HCT116 (cell line): ENCODE measurements at regions not wholly inside any gene's neighbourhood (a gene's known extent, or its start where the extent isn't known, plus 50 kb on each side); places are given as distances from the start of the nearest gene placed in this dataset.

Experiments used
- ATAC-seq: fragments of 200-7000 bp; cut with Tn5 transposase; 2 replicates; pipeline ENCODE4 v1.9.1; 2020; ENCODE audit warnings: mild to moderate bottlenecking, moderate library complexity
- BruUV-seq: library from RNA; stranded (reverse); fragments of 400-500 nt; replicated peaks from 2 replicates; lab custom pipeline; 2021; lab: Mats Ljungman, UMichigan
- CTCF ChIA-PET: fragments of 300-600 bp; sonication (Branson Sonifier 250); formaldehyde crosslinking; loops from one replicate; lab custom pipeline; 2021; ENCODE audit warnings: antibody characterized with exemption; lab: Charles Lee
- POLR2A ChIA-PET: fragments of 300-600, 350-600 bp; sonication (Branson Sonifier 250); formaldehyde crosslinking; loops from one replicate; lab custom pipeline; 2021; ENCODE audit warnings: antibody characterized with exemption; lab: Charles Lee
- RAD21 ChIA-PET, 2 experiments: fragments of 300-600 bp; sonication (Branson Sonifier 250); formaldehyde crosslinking; loops; one replicate each; lab custom pipeline; 2023; ENCODE audit warnings: low total read pairs in 2 of 2; ENCODE audit not compliant: uncharacterized antibody in 2 of 2, unreplicated experiment in 2 of 2, low non-redundant PET in 1 of 2; lab: Charles Lee
- DNase-seq: peaks from one replicate; pipeline ENCODE4 v3.0.0-alpha.2; 2010; ENCODE audit warnings: low read depth, low spot score
- H2AFZ ChIP-seq: fragments of 200-600 bp; shearing (Covaris generic), sonication (generic); 2 replicates; pipeline ENCODE4 v1.6.1; 2017; ENCODE audit warnings: low read depth, mixed run types, mixed read lengths, antibody characterized with exemption, low read length; ENCODE audit not compliant: poor library complexity, severe bottlenecking
- H3K27ac ChIP-seq: 2 replicates; pipeline ENCODE4 v1.5.1; 2012; ENCODE audit warnings: low read depth, low read length
- H3K27me3 ChIP-seq: fragments of 200-600 bp; sonication (generic); 2 replicates; pipeline ENCODE4 v1.6.1; 2016; ENCODE audit warnings: mixed run types, low read length, mixed read lengths; ENCODE audit not compliant: insufficient read depth
- H3K36me3 ChIP-seq, 2 experiments: fragments of 200-500 bp in 1 of 2; fragments of 200-600 bp in 1 of 2; sonication (Bioruptor generic) in 1 of 2; sonication (generic) in 1 of 2; 2 replicates each; pipeline versions ENCODE4 v1.5.1 to v1.6.1; 2014 to 2016; ENCODE audit warnings: low read length in 2 of 2, inconsistent platforms in 1 of 2, mixed read lengths in 1 of 2, mixed run types in 1 of 2; ENCODE audit not compliant: insufficient read depth in 2 of 2, control insufficient read depth in 1 of 2
- H3K4me1 ChIP-seq, 2 experiments: fragments of 200-600 bp in 1 of 2; sonication (generic) in 1 of 2; 2 replicates each; pipeline versions ENCODE4 v1.5.1 to v1.6.1; 2012 to 2017; ENCODE audit warnings: low read length in 2 of 2, inconsistent platforms in 1 of 2, mild to moderate bottlenecking in 1 of 2, mixed read lengths in 1 of 2, mixed run types in 1 of 2, moderate library complexity in 1 of 2; ENCODE audit not compliant: insufficient read depth in 2 of 2, control insufficient read depth in 1 of 2
- H3K4me2 ChIP-seq: fragments of 200-600 bp; sonication (generic); 2 replicates; pipeline ENCODE4 v1.6.1; 2017; ENCODE audit warnings: mixed run types, low read length, mixed read lengths
- H3K4me3 ChIP-seq, 2 experiments: fragments of 200-600 bp in 1 of 2; sonication (generic) in 1 of 2; replicated peaks in 1 of 2; 2 replicates each; pipeline ENCODE4 v1.5.1; 2011 to 2016; ENCODE audit warnings: low read length in 2 of 2, control low read depth in 1 of 2, low read depth in 1 of 2, mild to moderate bottlenecking in 1 of 2, mixed read lengths in 1 of 2, mixed run types in 1 of 2
- H3K79me2 ChIP-seq: fragments of 200-600 bp; sonication (generic); 2 replicates; pipeline ENCODE4 v1.6.1; 2017; ENCODE audit warnings: mild to moderate bottlenecking, mixed run types, low read length, moderate library complexity, mixed read lengths; ENCODE audit not compliant: insufficient read depth
- H3K9ac ChIP-seq: fragments of 200-600 bp; sonication (generic); 2 replicates; pipeline ENCODE4 v1.6.1; 2016; ENCODE audit warnings: low read length, mixed read lengths
- H3K9me2 ChIP-seq: fragments of 200-600 bp; sonication (generic), shearing (Covaris generic); 2 replicates; pipeline ENCODE4 v1.6.1; 2017; ENCODE audit warnings: mixed run types, mild to moderate bottlenecking, moderate library complexity; ENCODE audit not compliant: insufficient read depth
- H3K9me3 ChIP-seq, 2 experiments: fragments of 200-500 bp in 1 of 2; fragments of 200-600 bp in 1 of 2; sonication (Bioruptor generic) in 1 of 2; sonication (generic) in 1 of 2; 2 replicates each; pipeline ENCODE4 v1.6.1; 2014 to 2017; ENCODE audit warnings: low read length in 2 of 2, mixed read lengths in 2 of 2, inconsistent platforms in 1 of 2, low read depth in 1 of 2, mild to moderate bottlenecking in 1 of 2, mixed run types in 1 of 2, moderate library complexity in 1 of 2; ENCODE audit not compliant: control insufficient read depth in 1 of 2, insufficient read depth in 1 of 2
- H4K20me1 ChIP-seq: fragments of 200-600 bp; sonication (generic), shearing (Covaris generic); 2 replicates; pipeline ENCODE4 v1.6.1; 2017; ENCODE audit warnings: mixed run types, mild to moderate bottlenecking, moderate library complexity; ENCODE audit not compliant: insufficient read depth
- EZH2 ChIP-seq: fragments of 200-600 bp; sonication (generic); IDR thresholded peaks from 2 replicates; pipeline ENCODE4 v1.6.1; 2017; ENCODE audit warnings: antibody characterized with exemption, mixed run types
- EZH2phosphoT487 ChIP-seq: fragments of 200-600 bp; IDR thresholded peaks from 2 replicates; pipeline ENCODE4 v1.6.1; 2018; ENCODE audit warnings: antibody characterized with exemption, borderline replicate concordance
- FOSL1 ChIP-seq: IDR thresholded peaks from 2 replicates; pipeline ENCODE4 v1.6.1; 2012; ENCODE audit warnings: low read depth
- JUND ChIP-seq: IDR thresholded peaks from 2 replicates; pipeline ENCODE4 v1.6.1; 2012
- POLR2A ChIP-seq: IDR thresholded peaks from 2 replicates; pipeline ENCODE4 v1.7.0; 2011; ENCODE audit warnings: borderline replicate concordance; ENCODE audit not compliant: insufficient read depth, insufficient read length; ENCODE audit errors: extremely low read depth
- SP1 ChIP-seq: IDR thresholded peaks from 2 replicates; pipeline ENCODE4 v1.6.1; 2012; ENCODE audit warnings: low read depth
- SRF ChIP-seq: IDR thresholded peaks from 2 replicates; pipeline ENCODE4 v1.6.1; 2012; ENCODE audit warnings: low read depth
- ZFX ChIP-seq: fragments of 450-650 bp; IDR thresholded peaks from 2 replicates; pipeline ENCODE4 v1.6.1; 2017
- ZNF274 ChIP-seq: fragments of 200-500 bp; sonication (Bioruptor generic); IDR thresholded peaks from 2 replicates; pipeline ENCODE4 v1.6.1; 2014; ENCODE audit warnings: mild to moderate bottlenecking, low read depth, low read length, inconsistent platforms
- intact Hi-C: fragments of 100-400 bp; cut with micrococcal nuclease; formaldehyde crosslinking; loops from 2 replicates; pipeline ENCODE4 v1.10.0; 2022
- TF ChIP-seq, protein P1 (sequence below), 3 experiments: fragments of 200-600 bp in 1 of 3; sonication (generic) in 1 of 3; IDR thresholded peaks in 2 of 3; conservative IDR thresholded peaks in 1 of 3; 2 replicates each; pipeline ENCODE4 v1.5.1; 2012 to 2017; ENCODE audit warnings: low read depth in 2 of 3, low read length in 2 of 3, antibody characterized with exemption in 1 of 3, borderline replicate concordance in 1 of 3, control low read depth in 1 of 3, mild to moderate bottlenecking in 1 of 3, mixed read lengths in 1 of 3, mixed run types in 1 of 3, moderate library complexity in 1 of 3; ENCODE audit not compliant: insufficient read depth in 1 of 3
- TF ChIP-seq, protein P2 (sequence below): IDR thresholded peaks from 2 replicates; pipeline ENCODE4 v1.6.1; 2012
- TF ChIP-seq, protein P3 (sequence below): IDR thresholded peaks from 2 replicates; pipeline ENCODE4 v1.6.1; 2012
- TF ChIP-seq, protein P4 (sequence below): IDR thresholded peaks from 2 replicates; pipeline ENCODE4 v1.6.1; 2011; ENCODE audit warnings: mild to moderate bottlenecking, low read length, moderate library complexity; ENCODE audit not compliant: insufficient replicate concordance; ENCODE audit errors: extremely low read depth

DNA sequence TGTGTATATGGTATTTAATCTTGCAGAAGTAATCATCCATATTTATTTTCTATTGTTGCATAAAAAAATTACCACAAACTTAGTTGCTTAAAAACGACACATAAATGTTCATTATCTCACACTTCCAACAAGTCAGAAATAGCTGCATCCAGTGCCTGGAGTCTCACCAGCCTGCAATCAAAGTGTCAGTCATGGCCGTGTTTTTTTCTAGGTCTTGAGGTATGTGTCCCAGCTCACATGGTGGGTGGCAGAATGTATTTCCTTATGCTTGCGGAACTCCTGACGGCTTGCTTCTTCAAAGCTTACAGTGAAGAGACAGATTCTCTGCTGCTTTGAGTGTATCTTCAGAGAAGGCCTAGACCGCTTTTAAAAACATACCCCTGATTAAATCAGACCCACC, 670.2 kb upstream of the LMO3 start:
- Histone ChIP-seq H3K36me3 (no peaks in the 10 kb centered on the region), H3K4me2 (no peak overlapping the region), H3K9me3 (no peaks in the 10 kb centered on the region), H4K20me1 (no peaks in the 10 kb centered on the region), H3K4me3 (no peak overlapping the region), H3K9me2 (no peaks in the 10 kb centered on the region), H2AFZ (no peak overlapping the region), H3K27me3 (no peaks in the 10 kb centered on the region), H3K9ac (no peak overlapping the region), H3K4me1 (no peaks in the 10 kb centered on the region), H3K79me2 (no peaks in the 10 kb centered on the region), H3K27ac (no peak overlapping the region)
- CTCF ChIA-PET: no interaction called here
- intact Hi-C loops: no loop called here
- POLR2A ChIA-PET: no interaction called here
- ATAC-seq: no peak
- BruUV-seq: no TSS peak
- TF ChIP-seq, protein P1, sequence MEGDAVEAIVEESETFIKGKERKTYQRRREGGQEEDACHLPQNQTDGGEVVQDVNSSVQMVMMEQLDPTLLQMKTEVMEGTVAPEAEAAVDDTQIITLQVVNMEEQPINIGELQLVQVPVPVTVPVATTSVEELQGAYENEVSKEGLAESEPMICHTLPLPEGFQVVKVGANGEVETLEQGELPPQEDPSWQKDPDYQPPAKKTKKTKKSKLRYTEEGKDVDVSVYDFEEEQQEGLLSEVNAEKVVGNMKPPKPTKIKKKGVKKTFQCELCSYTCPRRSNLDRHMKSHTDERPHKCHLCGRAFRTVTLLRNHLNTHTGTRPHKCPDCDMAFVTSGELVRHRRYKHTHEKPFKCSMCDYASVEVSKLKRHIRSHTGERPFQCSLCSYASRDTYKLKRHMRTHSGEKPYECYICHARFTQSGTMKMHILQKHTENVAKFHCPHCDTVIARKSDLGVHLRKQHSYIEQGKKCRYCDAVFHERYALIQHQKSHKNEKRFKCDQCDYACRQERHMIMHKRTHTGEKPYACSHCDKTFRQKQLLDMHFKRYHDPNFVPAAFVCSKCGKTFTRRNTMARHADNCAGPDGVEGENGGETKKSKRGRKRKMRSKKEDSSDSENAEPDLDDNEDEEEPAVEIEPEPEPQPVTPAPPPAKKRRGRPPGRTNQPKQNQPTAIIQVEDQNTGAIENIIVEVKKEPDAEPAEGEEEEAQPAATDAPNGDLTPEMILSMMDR (IDR thresholded peaks at IDR 0.05 in 2 of 3, conservative IDR thresholded peaks at IDR 0.05 in 1 of 3; ENCODE audit: borderline replicate concordance in 1 of 3, insufficient read depth in 1 of 3, low read depth in 2 of 3, low read length in 2 of 3): no peak
- TF ChIP-seq, protein P2, sequence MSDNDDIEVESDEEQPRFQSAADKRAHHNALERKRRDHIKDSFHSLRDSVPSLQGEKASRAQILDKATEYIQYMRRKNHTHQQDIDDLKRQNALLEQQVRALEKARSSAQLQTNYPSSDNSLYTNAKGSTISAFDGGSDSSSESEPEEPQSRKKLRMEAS: no peak
- no peak for TF ChIP-seq SP1
- TF ChIP-seq ZFX: no peak
- no peak for TF ChIP-seq ZNF274
- TF ChIP-seq, protein P3, sequence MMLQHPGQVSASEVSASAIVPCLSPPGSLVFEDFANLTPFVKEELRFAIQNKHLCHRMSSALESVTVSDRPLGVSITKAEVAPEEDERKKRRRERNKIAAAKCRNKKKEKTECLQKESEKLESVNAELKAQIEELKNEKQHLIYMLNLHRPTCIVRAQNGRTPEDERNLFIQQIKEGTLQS: no peak
- no peak for TF ChIP-seq POLR2A
- no peak for TF ChIP-seq EZH2phosphoT487
- TF ChIP-seq EZH2: no peak
- no peak for TF ChIP-seq FOSL1
- no peak for TF ChIP-seq SRF
- TF ChIP-seq, protein P4, sequence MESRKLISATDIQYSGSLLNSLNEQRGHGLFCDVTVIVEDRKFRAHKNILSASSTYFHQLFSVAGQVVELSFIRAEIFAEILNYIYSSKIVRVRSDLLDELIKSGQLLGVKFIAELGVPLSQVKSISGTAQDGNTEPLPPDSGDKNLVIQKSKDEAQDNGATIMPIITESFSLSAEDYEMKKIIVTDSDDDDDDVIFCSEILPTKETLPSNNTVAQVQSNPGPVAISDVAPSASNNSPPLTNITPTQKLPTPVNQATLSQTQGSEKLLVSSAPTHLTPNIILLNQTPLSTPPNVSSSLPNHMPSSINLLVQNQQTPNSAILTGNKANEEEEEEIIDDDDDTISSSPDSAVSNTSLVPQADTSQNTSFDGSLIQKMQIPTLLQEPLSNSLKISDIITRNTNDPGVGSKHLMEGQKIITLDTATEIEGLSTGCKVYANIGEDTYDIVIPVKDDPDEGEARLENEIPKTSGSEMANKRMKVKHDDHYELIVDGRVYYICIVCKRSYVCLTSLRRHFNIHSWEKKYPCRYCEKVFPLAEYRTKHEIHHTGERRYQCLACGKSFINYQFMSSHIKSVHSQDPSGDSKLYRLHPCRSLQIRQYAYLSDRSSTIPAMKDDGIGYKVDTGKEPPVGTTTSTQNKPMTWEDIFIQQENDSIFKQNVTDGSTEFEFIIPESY: no peak
- no peak for TF ChIP-seq JUND
- no peak for DNase-seq
- RAD21 ChIA-PET: no interaction called here
